NT2/D1 (cell line): ENCODE measurements at regions not wholly inside any gene's neighbourhood (a gene's known extent, or its start where the extent isn't known, plus 50 kb on each side); places are given as distances from the start of the nearest gene placed in this dataset.

Experiments used
- DNase-seq: peaks from one replicate; pipeline ENCODE4 v3.0.0-alpha.2; 2011; ENCODE audit warnings: low read depth, low spot score
- H3K27me3 ChIP-seq: 2 replicates; pipeline ENCODE4 v1.6.0; 2011; ENCODE audit warnings: mild to moderate bottlenecking; ENCODE audit not compliant: insufficient read length, insufficient read depth
- H3K36me3 ChIP-seq: 2 replicates; pipeline ENCODE4 v1.6.1; 2011; ENCODE audit warnings: mild to moderate bottlenecking, low read length, mixed read lengths; ENCODE audit not compliant: insufficient read depth, insufficient read length
- H3K4me1 ChIP-seq: 2 replicates; pipeline ENCODE4 v1.5.1; 2011; ENCODE audit not compliant: insufficient read depth, insufficient read length
- H3K4me3 ChIP-seq: 2 replicates; pipeline ENCODE4 v1.5.1; 2011; ENCODE audit warnings: low read depth; ENCODE audit not compliant: insufficient read length
- H3K9ac ChIP-seq: 2 replicates; pipeline ENCODE4 v1.6.0; 2011; ENCODE audit warnings: low read depth; ENCODE audit not compliant: insufficient read length
- H3K9me3 ChIP-seq: 2 replicates; pipeline ENCODE4 v1.5.1; 2011; ENCODE audit warnings: mild to moderate bottlenecking, low read length; ENCODE audit not compliant: insufficient read depth
- SUZ12 ChIP-seq: IDR thresholded peaks from 2 replicates; pipeline ENCODE4 v1.6.1; 2011; ENCODE audit not compliant: insufficient read length, insufficient read depth; ENCODE audit errors: extremely low read depth
- YY1 ChIP-seq: IDR thresholded peaks from 2 replicates; pipeline ENCODE4 v1.6.1; 2011; ENCODE audit not compliant: insufficient read length, insufficient read depth
- ZNF274 ChIP-seq: IDR thresholded peaks from 2 replicates; pipeline ENCODE4 v1.6.1; 2011; ENCODE audit warnings: mild to moderate bottlenecking, low read depth, low read length

DNA sequence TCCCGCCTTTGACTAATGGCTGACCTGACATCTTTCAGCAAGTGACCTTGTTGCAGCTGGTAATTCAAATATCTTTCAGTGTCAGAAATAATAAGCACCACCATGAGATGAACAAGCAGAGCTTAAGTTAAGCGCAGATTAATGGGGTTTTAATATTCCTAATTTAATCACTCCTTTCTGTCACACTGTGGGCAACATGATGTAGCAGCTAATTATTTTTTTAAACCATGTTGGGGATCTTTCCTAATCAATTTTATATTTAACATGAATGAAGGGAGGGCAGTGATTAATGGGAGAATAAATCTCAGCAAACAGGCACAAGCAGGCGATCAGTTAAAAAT is 353.6 kb upstream of the TNRC6C start:
- Histone ChIP-seq H3K9me3 (no peaks in the 10 kb centered on the region), H3K9ac (no peak overlapping the region), H3K27me3 (no peaks in the 10 kb centered on the region), H3K36me3 (no peaks in the 10 kb centered on the region), H3K4me1 (peaks cover 2% of the 10 kb centered on the region), H3K4me3 (no peak overlapping the region)
- TF ChIP-seq ZNF274 (no peak), YY1 (no peak), SUZ12 (no peak)
- no peak for DNase-seq

- no peak for DNase-seq
- Histone ChIP-seq H3K9ac (no peak overlapping the region), H3K4me3 (no peak overlapping the region), H3K27me3 (no peaks in the 10 kb centered on the region), H3K9me3 (no peaks in the 10 kb centered on the region), H3K4me1 (peaks cover 2% of the 10 kb centered on the region), H3K36me3 (no peaks in the 10 kb centered on the region)
- TF ChIP-seq YY1 (no peak), ZNF274 (no peak), SUZ12 (no peak)
Observed at GRCh38 chr17:77606146-77606864, 352.2 kb upstream of the TNRC6C start.

DNA sequence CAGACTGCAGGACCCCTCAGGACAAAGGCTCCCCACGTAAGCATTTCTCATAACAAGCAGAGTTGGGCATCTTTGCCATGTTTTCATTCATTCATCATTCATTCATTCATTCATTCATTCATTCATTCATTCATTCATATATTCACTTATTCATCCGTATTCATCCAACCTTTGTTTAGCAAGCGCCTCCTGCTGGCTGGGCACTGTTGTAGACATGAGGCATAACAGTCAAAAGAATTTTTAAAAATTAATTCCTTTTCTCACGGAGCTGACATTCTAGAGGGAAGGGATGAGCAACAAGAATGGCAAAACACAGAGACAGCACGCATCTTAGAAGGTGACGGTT is 351.7 kb upstream of the TNRC6C start:
- H3K9ac ChIP-seq, result no peak overlapping the region
- DNase-seq, result no peak
- peaks cover 2% of the 10 kb centered on the region for H3K27me3 ChIP-seq
- no peak overlapping the region for H3K4me3 ChIP-seq
- H3K36me3 ChIP-seq, result no peaks in the 10 kb centered on the region
- no peaks in the 10 kb centered on the region for H3K9me3 ChIP-seq
- TF ChIP-seq YY1, result no peak
- TF ChIP-seq SUZ12, result no peak
- TF ChIP-seq ZNF274, result no peak
- peaks cover 2% of the 10 kb centered on the region for H3K4me1 ChIP-seq

DNA sequence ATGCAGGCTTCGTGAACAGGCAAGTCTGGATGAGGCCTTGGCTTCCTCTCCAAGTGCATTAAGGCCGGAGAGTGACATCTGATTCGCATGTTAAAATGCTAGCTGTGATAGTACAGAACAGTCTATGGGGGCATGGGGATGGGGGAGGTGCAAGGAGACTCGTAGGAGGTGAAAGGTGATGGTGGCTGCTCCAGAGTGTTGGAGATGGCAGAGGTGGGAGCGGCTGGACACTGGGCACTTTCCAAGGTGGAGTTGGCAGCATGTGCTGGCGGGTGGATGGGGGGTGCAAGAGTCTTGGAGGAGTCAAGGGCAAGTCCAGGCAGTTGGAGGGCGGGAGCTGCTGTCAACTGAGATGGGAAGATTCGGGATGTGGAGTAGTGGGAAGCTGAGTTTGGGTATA is 350.9 kb upstream of the TNRC6C start:
- H3K4me1 ChIP-seq, result peaks cover 2% of the 10 kb centered on the region
- H3K9me3 ChIP-seq, result no peaks in the 10 kb centered on the region
- H3K9ac ChIP-seq, result no peak overlapping the region
- peaks cover 2% of the 10 kb centered on the region for H3K27me3 ChIP-seq
- TF ChIP-seq SUZ12 (no peak), ZNF274 (no peak), YY1 (no peak)
- H3K4me3 ChIP-seq, result no peak overlapping the region
- no peaks in the 10 kb centered on the region for H3K36me3 ChIP-seq
- no peak for DNase-seq

- no peaks in the 10 kb centered on the region for H3K36me3 ChIP-seq
- TF ChIP-seq ZNF274, result no peak
- TF ChIP-seq SUZ12, result no peak
- no peak for TF ChIP-seq YY1
- H3K4me3 ChIP-seq, result no peak overlapping the region
- H3K27me3 ChIP-seq, result peaks cover 2% of the 10 kb centered on the region
- peaks cover under 1% of the 10 kb centered on the region for H3K4me1 ChIP-seq
- H3K9ac ChIP-seq, result no peak overlapping the region
- no peaks in the 10 kb centered on the region for H3K9me3 ChIP-seq
- DNase-seq, result no peak
Observed at GRCh38 chr17:77608431-77608830, 350.1 kb upstream of the TNRC6C start.

DNA sequence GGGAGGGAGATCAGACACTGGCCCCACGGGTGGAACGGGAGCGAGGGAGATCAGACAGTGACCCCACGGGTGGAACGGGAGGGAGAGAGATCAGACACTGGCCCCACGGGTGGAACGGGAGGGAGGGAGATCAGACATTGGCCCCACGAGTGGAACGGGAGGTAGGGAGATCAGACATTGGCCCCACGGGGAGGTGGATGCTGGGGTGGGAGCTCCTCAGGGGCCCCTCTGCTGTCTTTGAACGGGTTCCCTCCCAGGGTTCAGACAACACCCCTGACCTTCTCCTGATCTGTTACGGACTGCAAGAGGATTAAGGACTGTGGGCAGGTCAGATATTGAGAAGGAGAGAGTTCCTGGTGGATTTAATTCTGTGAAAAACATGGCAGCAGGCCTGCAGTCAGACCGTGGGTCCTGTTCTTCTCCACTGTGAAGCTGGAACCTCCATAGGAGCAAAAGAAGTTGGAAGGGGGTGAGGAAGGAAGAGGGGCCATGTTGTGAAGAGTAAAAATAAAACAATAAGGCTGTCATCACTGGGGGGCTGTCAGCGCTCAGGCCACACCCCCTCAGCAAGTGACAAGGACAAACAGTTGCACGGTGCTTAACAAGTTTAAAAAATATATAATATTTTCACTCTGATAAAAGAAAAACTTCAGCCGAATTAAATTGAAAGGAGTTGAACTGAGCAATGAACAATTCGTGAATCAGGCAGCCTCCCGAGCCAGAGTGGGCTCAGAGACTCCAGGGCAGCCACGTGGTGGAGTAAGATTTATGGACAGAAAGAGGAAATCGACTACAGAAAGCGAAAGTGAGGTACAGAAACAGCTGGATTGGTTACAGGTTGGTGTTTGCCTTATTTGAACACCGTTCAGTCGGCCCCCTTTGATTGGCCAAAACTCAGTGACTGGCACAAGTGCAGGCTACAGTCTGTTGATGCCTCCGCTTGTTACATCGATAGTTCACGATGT is 348.7 kb upstream of the TNRC6C start:
- Histone ChIP-seq H3K9ac (no peak overlapping the region), H3K9me3 (no peaks in the 10 kb centered on the region), H3K4me1 (no peaks in the 10 kb centered on the region), H3K27me3 (peaks cover 2% of the 10 kb centered on the region), H3K36me3 (no peaks in the 10 kb centered on the region), H3K4me3 (no peak overlapping the region)
- no peak for DNase-seq
- TF ChIP-seq ZNF274 (no peak), YY1 (no peak), SUZ12 (no peak)

GRCh38 chr17:77610518-77610893 is 348.0 kb upstream of the TNRC6C start:
- peaks cover 2% of the 10 kb centered on the region for H3K27me3 ChIP-seq

More at GRCh38 chr17:77610518-77610893, 348.0 kb upstream of the TNRC6C start:
- no peak for TF ChIP-seq ZNF274
- no peak for TF ChIP-seq YY1
- no peak overlapping the region for H3K4me3 ChIP-seq
- no peaks in the 10 kb centered on the region for H3K4me1 ChIP-seq
- H3K36me3 ChIP-seq, result no peaks in the 10 kb centered on the region
- H3K9me3 ChIP-seq, result no peaks in the 10 kb centered on the region
- no peak for DNase-seq
- H3K9ac ChIP-seq, result no peak overlapping the region
